ENCODE measurements at regions not wholly inside any gene's neighbourhood (a gene's known extent, or its start where the extent isn't known, plus 50 kb on each side); places are given as distances from the start of the nearest gene placed in this dataset.

DNA sequence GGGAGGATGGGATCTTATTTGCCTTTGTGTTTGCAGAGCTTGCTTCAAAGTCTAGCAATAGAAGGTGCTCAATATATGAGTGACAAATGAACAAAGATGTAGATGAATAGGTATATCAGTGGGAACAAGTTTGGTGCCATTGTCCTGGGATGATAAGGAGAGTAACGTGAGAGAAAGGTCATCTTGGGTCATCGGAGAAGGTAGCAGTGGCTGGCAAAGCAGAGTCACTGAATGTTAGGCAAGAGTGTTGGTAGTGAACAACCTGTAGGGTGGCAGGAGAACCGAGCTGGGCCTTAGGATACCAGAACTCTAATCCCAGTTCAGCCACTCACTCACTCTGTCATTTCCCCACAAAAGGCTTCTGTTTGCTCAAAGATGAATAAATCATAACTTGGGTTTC lies 87.2 kb downstream of the CCDC71L start:
- no peak for TF ChIP-seq POLR2A (IDR thresholded peaks at IDR 0.05)
- TF ChIP-seq, protein P1, sequence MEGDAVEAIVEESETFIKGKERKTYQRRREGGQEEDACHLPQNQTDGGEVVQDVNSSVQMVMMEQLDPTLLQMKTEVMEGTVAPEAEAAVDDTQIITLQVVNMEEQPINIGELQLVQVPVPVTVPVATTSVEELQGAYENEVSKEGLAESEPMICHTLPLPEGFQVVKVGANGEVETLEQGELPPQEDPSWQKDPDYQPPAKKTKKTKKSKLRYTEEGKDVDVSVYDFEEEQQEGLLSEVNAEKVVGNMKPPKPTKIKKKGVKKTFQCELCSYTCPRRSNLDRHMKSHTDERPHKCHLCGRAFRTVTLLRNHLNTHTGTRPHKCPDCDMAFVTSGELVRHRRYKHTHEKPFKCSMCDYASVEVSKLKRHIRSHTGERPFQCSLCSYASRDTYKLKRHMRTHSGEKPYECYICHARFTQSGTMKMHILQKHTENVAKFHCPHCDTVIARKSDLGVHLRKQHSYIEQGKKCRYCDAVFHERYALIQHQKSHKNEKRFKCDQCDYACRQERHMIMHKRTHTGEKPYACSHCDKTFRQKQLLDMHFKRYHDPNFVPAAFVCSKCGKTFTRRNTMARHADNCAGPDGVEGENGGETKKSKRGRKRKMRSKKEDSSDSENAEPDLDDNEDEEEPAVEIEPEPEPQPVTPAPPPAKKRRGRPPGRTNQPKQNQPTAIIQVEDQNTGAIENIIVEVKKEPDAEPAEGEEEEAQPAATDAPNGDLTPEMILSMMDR (IDR thresholded peaks at IDR 0.05): no peak
